ENCODE measurements at regions not wholly inside any gene's neighbourhood (a gene's known extent, or its start where the extent isn't known, plus 50 kb on each side); places are given as distances from the start of the nearest gene placed in this dataset.
"Not testable (repeated sequence)": the region's sequence is repeated elsewhere in the genome, so short reads cannot be mapped to it uniquely, and the experiment has no call there.

GRCh38 chr4:42284030-42284429 is 113.3 kb upstream of the SHISA3 start (continued):
- no peak for TF ChIP-seq EGR1 (IDR thresholded peaks at IDR 0.05; ENCODE audit: borderline replicate concordance in 1 of 2, low read depth in 2 of 2, low read length in 2 of 2)
- no peak for TF ChIP-seq RUNX3 (IDR thresholded peaks at IDR 0.05; ENCODE audit: low read length)
- no peak for TF ChIP-seq ZNF24 (IDR thresholded peaks at IDR 0.05)

GRCh38 chr4:42288876-42289275 is 108.4 kb upstream of the SHISA3 start:
- in situ Hi-C loops (cut with MboI); ATAC-seq; RAD21 ChIA-PET (ENCODE audit: unreplicated experiment); FAIRE-seq; H3K9me3 ChIP-seq (replicated peaks; ENCODE audit: control insufficient read depth, insufficient read depth, low read length); BruUV-seq (replicated peaks); DNase-seq (ENCODE audit: low read depth, low spot score); POLR2A ChIA-PET; H4K20me1 ChIP-seq (ENCODE audit: control insufficient read depth, insufficient read depth); H2AFZ ChIP-seq (ENCODE audit: control insufficient read depth, low read depth, low read length); H3K79me2 ChIP-seq (ENCODE audit: control insufficient read depth, insufficient read depth, low read length); H3K4me3 ChIP-seq; H3K9ac ChIP-seq (ENCODE audit: control insufficient read depth, insufficient read depth, low read length); H3K36me3 ChIP-seq (ENCODE audit: control insufficient read depth in 2 of 2, insufficient read depth in 2 of 2, low read length in 1 of 2); CTCF ChIA-PET; SMC1A ChIA-PET (ENCODE audit: uncharacterized antibody, unreplicated experiment); H3K27ac ChIP-seq (ENCODE audit: control insufficient read depth, insufficient read depth); H3K4me1 ChIP-seq (ENCODE audit: control insufficient read depth, insufficient read depth, low read length); H3K27me3 ChIP-seq (replicated peaks in 1 of 2; ENCODE audit: control insufficient read depth in 2 of 2, insufficient read depth in 2 of 2, low read length in 1 of 2); H3K4me2 ChIP-seq (ENCODE audit: control insufficient read depth, insufficient read depth): not testable (repeated sequence)
- intact Hi-C loops (cut with micrococcal nuclease; ENCODE audit: unreplicated experiment): loop anchor here (10.0 kb wide), 1 partner anchor 566 kb away; no protein-coding TSS in a partner anchor
- WGBS (ENCODE audit: insufficient coverage, insufficient replicate concordance, low lambda C conversion rate, missing lambda C conversion rate): 29% methylated on average over 5 of the region's 5 CpGs

GRCh38 chr4:42292192-42292591 is 105.1 kb upstream of the SHISA3 start:
- SMC1A ChIA-PET (ENCODE audit: uncharacterized antibody, unreplicated experiment): interaction anchor here (2.4 kb wide), 1 partner anchor 227 kb away, joined by 7 read pairs; no protein-coding TSS in a partner anchor
- H3K36me3 ChIP-seq (ENCODE audit: control insufficient read depth in 2 of 2, insufficient read depth in 2 of 2, low read length in 1 of 2); H3K9me3 ChIP-seq (replicated peaks; ENCODE audit: control insufficient read depth, insufficient read depth, low read length); H4K20me1 ChIP-seq (ENCODE audit: control insufficient read depth, insufficient read depth); intact Hi-C loops (cut with micrococcal nuclease; ENCODE audit: unreplicated experiment); POLR2A ChIA-PET; ATAC-seq; H2AFZ ChIP-seq (ENCODE audit: control insufficient read depth, low read depth, low read length); FAIRE-seq; DNase-seq (ENCODE audit: low read depth, low spot score); H3K4me3 ChIP-seq; in situ Hi-C loops (cut with MboI); H3K27me3 ChIP-seq (replicated peaks in 1 of 2; ENCODE audit: control insufficient read depth in 2 of 2, insufficient read depth in 2 of 2, low read length in 1 of 2); H3K27ac ChIP-seq (ENCODE audit: control insufficient read depth, insufficient read depth); H3K4me2 ChIP-seq (ENCODE audit: control insufficient read depth, insufficient read depth); H3K79me2 ChIP-seq (ENCODE audit: control insufficient read depth, insufficient read depth, low read length); H3K9ac ChIP-seq (ENCODE audit: control insufficient read depth, insufficient read depth, low read length); BruUV-seq (replicated peaks); H3K4me1 ChIP-seq (ENCODE audit: control insufficient read depth, insufficient read depth, low read length): not testable (repeated sequence)
- RAD21 ChIA-PET (ENCODE audit: unreplicated experiment): interaction anchor here (1.1 kb wide), 1 partner anchor 11 kb away, joined by 3 read pairs; no protein-coding TSS in a partner anchor
- CTCF ChIA-PET: interaction anchor here (0.6 to 1.4 kb wide), 3 partner anchors 10 to 225 kb away, joined by 3 read pairs; no protein-coding TSS in a partner anchor
- 77% methylated on average over 9 of the region's 9 CpGs for WGBS (ENCODE audit: insufficient coverage, insufficient replicate concordance, low lambda C conversion rate, missing lambda C conversion rate)
